ENCODE measurements at regions not wholly inside any gene's neighbourhood (a gene's known extent, or its start where the extent isn't known, plus 50 kb on each side); places are given as distances from the start of the nearest gene placed in this dataset.

- TF ChIP-seq EZH2 (IDR thresholded peaks at IDR 0.05; ENCODE audit: borderline replicate concordance, low read depth, low read length, severe bottlenecking), result no peak
- TF ChIP-seq CTCF (IDR thresholded peaks at IDR 0.05; ENCODE audit: borderline replicate concordance, extremely low read depth, low read length, poor library complexity, severe bottlenecking), result no peak
- H3K4me1 ChIP-seq (ENCODE audit: insufficient read depth, low read length), result no peaks in the 10 kb centered on the region
- H3K4me3 ChIP-seq (ENCODE audit: low read depth in 1 of 2, low read length in 2 of 2), result no peak overlapping the region
- no peak overlapping the region for H2AFZ ChIP-seq (ENCODE audit: low read depth, low read length)
- no peaks in the 10 kb centered on the region for H3K27me3 ChIP-seq (ENCODE audit: insufficient read depth, low read length, poor library complexity)
- no peak overlapping the region for H3K27ac ChIP-seq (ENCODE audit: low read length)
- H3K4me2 ChIP-seq (ENCODE audit: insufficient read depth, low read length), result no peak overlapping the region
- no peak for DNase-seq
- peaks cover 3% of the 10 kb centered on the region for H3K9me3 ChIP-seq (ENCODE audit: insufficient read depth, low read length, severe bottlenecking)
- H3K79me2 ChIP-seq (ENCODE audit: insufficient read depth, low read length), result no peaks in the 10 kb centered on the region
- no peaks in the 10 kb centered on the region for H4K20me1 ChIP-seq (ENCODE audit: insufficient read depth, low read length)
- H3K36me3 ChIP-seq (ENCODE audit: insufficient read depth, low read length), result no peaks in the 10 kb centered on the region
- H3K9ac ChIP-seq (ENCODE audit: low read depth, low read length), result no peak overlapping the region
- no peak for ATAC-seq (ENCODE audit: insufficient read depth, low read depth)
Observed at GRCh38 chr5:2332521-2332920, 419.0 kb downstream of the IRX2 start.

- Histone ChIP-seq H3K4me1 (ENCODE audit: insufficient read depth, low read length) (no peaks in the 10 kb centered on the region), H3K4me3 (ENCODE audit: low read depth in 1 of 2, low read length in 2 of 2) (no peak overlapping the region), H3K9ac (ENCODE audit: low read depth, low read length) (no peak overlapping the region), H3K79me2 (ENCODE audit: insufficient read depth, low read length) (no peaks in the 10 kb centered on the region), H4K20me1 (ENCODE audit: insufficient read depth, low read length) (no peaks in the 10 kb centered on the region; the same call in 1 of the 2 replicates), H2AFZ (ENCODE audit: low read depth, low read length) (no peak overlapping the region), H3K27ac (ENCODE audit: low read length) (no peak overlapping the region), H3K36me3 (ENCODE audit: insufficient read depth, low read length) (no peaks in the 10 kb centered on the region), H3K9me3 (ENCODE audit: insufficient read depth, low read length, severe bottlenecking) (peaks cover 3% of the 10 kb centered on the region), H3K27me3 (ENCODE audit: insufficient read depth, low read length, poor library complexity) (no peaks in the 10 kb centered on the region), H3K4me2 (ENCODE audit: insufficient read depth, low read length) (no peak overlapping the region)
- no peak for DNase-seq
- TF ChIP-seq CTCF (IDR thresholded peaks at IDR 0.05; ENCODE audit: borderline replicate concordance, extremely low read depth, low read length, poor library complexity, severe bottlenecking) (no peak), EZH2 (IDR thresholded peaks at IDR 0.05; ENCODE audit: borderline replicate concordance, low read depth, low read length, severe bottlenecking) (no peak)
- no peak for ATAC-seq (ENCODE audit: insufficient read depth, low read depth)
Observed at GRCh38 chr5:2330325-2331130, 420.9 kb downstream of the IRX2 start.

- DNase-seq (no peak), ATAC-seq (ENCODE audit: insufficient read depth, low read depth) (no peak)
- no peaks in the 10 kb centered on the region for H3K36me3 ChIP-seq (ENCODE audit: insufficient read depth, low read length)
- H3K9ac ChIP-seq (ENCODE audit: low read depth, low read length), result no peak overlapping the region
- H3K4me3 ChIP-seq (ENCODE audit: low read depth in 1 of 2, low read length in 2 of 2), result no peak overlapping the region
- H3K4me1 ChIP-seq (ENCODE audit: insufficient read depth, low read length), result no peaks in the 10 kb centered on the region
- H3K79me2 ChIP-seq (ENCODE audit: insufficient read depth, low read length), result no peaks in the 10 kb centered on the region
- H2AFZ ChIP-seq (ENCODE audit: low read depth, low read length), result no peak overlapping the region
- TF ChIP-seq EZH2 (IDR thresholded peaks at IDR 0.05; ENCODE audit: borderline replicate concordance, low read depth, low read length, severe bottlenecking), result no peak
- TF ChIP-seq CTCF (IDR thresholded peaks at IDR 0.05; ENCODE audit: borderline replicate concordance, extremely low read depth, low read length, poor library complexity, severe bottlenecking), result no peak
- H3K27ac ChIP-seq (ENCODE audit: low read length), result no peak overlapping the region
- no peaks in the 10 kb centered on the region for H3K27me3 ChIP-seq (ENCODE audit: insufficient read depth, low read length, poor library complexity)
- no peak overlapping the region for H3K4me2 ChIP-seq (ENCODE audit: insufficient read depth, low read length)
- peaks cover 3% of the 10 kb centered on the region for H3K9me3 ChIP-seq (ENCODE audit: insufficient read depth, low read length, severe bottlenecking)
- no peaks in the 10 kb centered on the region; the same call in 1 of the 2 replicates for H4K20me1 ChIP-seq (ENCODE audit: insufficient read depth, low read length)
Observed at GRCh38 chr5:2329741-2330140, 421.7 kb downstream of the IRX2 start.

Data from DND-41 (cell line).